Trophoblast cell (in vitro differentiated cells and primary cell): ENCODE measurements at regions not wholly inside any gene's neighbourhood (a gene's known extent, or its start where the extent isn't known, plus 50 kb on each side); places are given as distances from the start of the nearest gene placed in this dataset.

Experiments
- DNase-seq, 2 donors: peaks; one replicate each; pipeline ENCODE4 v3.0.0-alpha.2; 2016
- H2AFZ ChIP-seq: 2 replicates; pipeline ENCODE4 v1.6.1; 2013; ENCODE audit warnings: low read length, moderate library complexity, mild to moderate bottlenecking; ENCODE audit not compliant: insufficient read depth, poor library complexity
- H2AK5ac ChIP-seq: 2 replicates; pipeline ENCODE4 v1.6.1; 2013; ENCODE audit warnings: mild to moderate bottlenecking, low read length
- H2BK120ac ChIP-seq: 2 replicates; pipeline ENCODE4 v1.6.1; 2013; ENCODE audit warnings: low read length, mild to moderate bottlenecking, moderate library complexity; ENCODE audit not compliant: insufficient read depth, poor library complexity
- H2BK12ac ChIP-seq: 2 replicates; pipeline ENCODE4 v1.6.1; 2013; ENCODE audit warnings: mild to moderate bottlenecking, low read length, moderate library complexity
- H2BK5ac ChIP-seq: 2 replicates; pipeline ENCODE4 v1.6.1; 2013; ENCODE audit warnings: low read length, low read depth, moderate library complexity, mild to moderate bottlenecking; ENCODE audit not compliant: poor library complexity
- H3K14ac ChIP-seq: 2 replicates; pipeline ENCODE4 v1.6.1; 2013; ENCODE audit warnings: mild to moderate bottlenecking, low read length
- H3K18ac ChIP-seq: 2 replicates; pipeline ENCODE4 v1.6.1; 2013; ENCODE audit warnings: mild to moderate bottlenecking, low read length
- H3K23ac ChIP-seq: 2 replicates; pipeline ENCODE4 v1.6.1; 2013; ENCODE audit warnings: low read length
- H3K27ac ChIP-seq: 2 replicates; pipeline ENCODE4 v1.5.1; 2013; ENCODE audit warnings: low read depth, mild to moderate bottlenecking, inconsistent platforms, low read length, moderate library complexity
- H3K27me3 ChIP-seq: 2 replicates; pipeline ENCODE4 v1.6.1; 2013; ENCODE audit warnings: inconsistent platforms, mild to moderate bottlenecking, low read length, moderate library complexity; ENCODE audit not compliant: insufficient read depth
- H3K36me3 ChIP-seq, 2 experiments: 1 replicate in 1 of 2; 2 replicates in 1 of 2; pipeline ENCODE4 v1.6.1; 2013; ENCODE audit warnings: low read length in 2 of 2, mild to moderate bottlenecking in 2 of 2, moderate library complexity in 1 of 2; ENCODE audit not compliant: insufficient read depth in 2 of 2, control insufficient read depth in 1 of 2
- H3K4ac ChIP-seq: 2 replicates; pipeline ENCODE4 v1.6.1; 2013; ENCODE audit warnings: low read depth, mild to moderate bottlenecking, low read length, moderate library complexity
- H3K4me1 ChIP-seq, 2 experiments: 1 replicate in 1 of 2; 2 replicates in 1 of 2; pipeline ENCODE4 v1.6.1; 2013; ENCODE audit warnings: low read length in 2 of 2, mild to moderate bottlenecking in 2 of 2, moderate library complexity in 1 of 2; ENCODE audit not compliant: insufficient read depth in 2 of 2, control insufficient read depth in 1 of 2
- H3K4me2 ChIP-seq: 2 replicates; pipeline ENCODE4 v1.6.1; 2013; ENCODE audit warnings: inconsistent platforms, mild to moderate bottlenecking, low read length, moderate library complexity
- H3K4me3 ChIP-seq: 2 replicates; pipeline ENCODE4 v1.5.1; 2013; ENCODE audit warnings: mild to moderate bottlenecking, low read depth, low read length, inconsistent platforms
- H3K79me1 ChIP-seq: one replicate; pipeline ENCODE4 v1.6.1; 2013; ENCODE audit warnings: low read length
- H3K79me2 ChIP-seq: 2 replicates; pipeline ENCODE4 v1.6.1; 2013; ENCODE audit warnings: low read length, mild to moderate bottlenecking; ENCODE audit not compliant: control insufficient read depth, insufficient read depth, poor library complexity
- H3K9ac ChIP-seq: 2 replicates; pipeline ENCODE4 v1.6.1; 2013; ENCODE audit warnings: mild to moderate bottlenecking, low read length
- H3K9me3 ChIP-seq: 2 replicates; pipeline ENCODE4 v1.6.1; 2013; ENCODE audit warnings: low read depth, mild to moderate bottlenecking, control low read depth, inconsistent platforms, low read length; ENCODE audit not compliant: insufficient read depth
- H4K12ac ChIP-seq: 2 replicates; pipeline ENCODE4 v1.6.1; 2013; ENCODE audit warnings: low read depth, mild to moderate bottlenecking, low read length, moderate library complexity
- H4K8ac ChIP-seq: 2 replicates; pipeline ENCODE4 v1.6.1; 2013; ENCODE audit warnings: low read depth, mild to moderate bottlenecking, low read length, moderate library complexity
- H4K91ac ChIP-seq: one replicate; pipeline ENCODE4 v1.6.1; 2013; ENCODE audit warnings: low read depth, mild to moderate bottlenecking, low read length, moderate library complexity
- WGBS: extraction: QIAGEN DNeasy Blood & Tissue Kit; methylation state at CpG from one replicate; pipeline ENCODE4 v1.1.7; 2013; ENCODE audit warnings: missing lambda C conversion rate; ENCODE audit not compliant: insufficient read length, insufficient coverage; ENCODE audit errors: extremely low coverage; 5-methylcytosine and 5-hydroxymethylcytosine counted together

DNA sequence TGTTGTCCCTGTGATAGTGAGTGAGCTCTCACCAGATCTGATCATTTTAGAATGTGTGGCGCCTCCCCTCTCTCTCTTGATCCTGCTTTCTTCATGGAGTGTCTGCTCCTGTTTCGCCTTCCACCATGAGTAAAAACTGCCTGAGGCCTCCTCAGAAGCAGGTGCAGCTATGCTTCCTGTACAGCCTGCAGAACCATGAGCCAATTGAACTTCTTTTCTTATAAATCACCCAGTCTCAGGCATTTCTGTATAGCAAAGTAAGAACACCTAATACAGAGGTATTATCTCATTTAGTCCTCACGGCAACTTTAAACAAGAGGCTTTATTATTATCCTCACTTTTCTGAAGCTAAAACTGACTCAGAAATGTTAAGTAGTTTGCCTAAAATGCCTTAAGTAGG lies 81.3 kb upstream of the BTG1 start:
- H3K27me3 ChIP-seq, result no peaks in the 10 kb centered on the region
- no peak overlapping the region for H3K4me2 ChIP-seq
- H3K4ac ChIP-seq, result no peak overlapping the region
- no peak overlapping the region for H2AFZ ChIP-seq
- no peak overlapping the region for H2AK5ac ChIP-seq
- H3K23ac ChIP-seq, result no peak overlapping the region
- WGBS, result no CpG with 5 or more reads among the region's 3 CpGs
- H3K36me3 ChIP-seq, result no peaks in the 10 kb centered on the region
- no peaks in the 10 kb centered on the region for H3K79me2 ChIP-seq
- H4K91ac ChIP-seq, result no peak overlapping the region
- no peak overlapping the region for H2BK120ac ChIP-seq
- H3K9ac ChIP-seq, result no peak overlapping the region
- no peak overlapping the region for H4K8ac ChIP-seq
- no peak overlapping the region for H3K27ac ChIP-seq
- no peaks in the 10 kb centered on the region for H3K9me3 ChIP-seq
- no peak overlapping the region for H3K4me3 ChIP-seq
- no peak overlapping the region for H2BK12ac ChIP-seq
- no peaks in the 10 kb centered on the region for H3K79me1 ChIP-seq
- no peak overlapping the region for H4K12ac ChIP-seq
- no peak overlapping the region for H3K18ac ChIP-seq
- DNase-seq, result peak; percentile 78 to 90
- H3K14ac ChIP-seq, result no peak overlapping the region
- peaks cover 0 to 4% of the 10 kb centered on the region in 2 experiments for H3K4me1 ChIP-seq
- H2BK5ac ChIP-seq, result no peak overlapping the region

DNA sequence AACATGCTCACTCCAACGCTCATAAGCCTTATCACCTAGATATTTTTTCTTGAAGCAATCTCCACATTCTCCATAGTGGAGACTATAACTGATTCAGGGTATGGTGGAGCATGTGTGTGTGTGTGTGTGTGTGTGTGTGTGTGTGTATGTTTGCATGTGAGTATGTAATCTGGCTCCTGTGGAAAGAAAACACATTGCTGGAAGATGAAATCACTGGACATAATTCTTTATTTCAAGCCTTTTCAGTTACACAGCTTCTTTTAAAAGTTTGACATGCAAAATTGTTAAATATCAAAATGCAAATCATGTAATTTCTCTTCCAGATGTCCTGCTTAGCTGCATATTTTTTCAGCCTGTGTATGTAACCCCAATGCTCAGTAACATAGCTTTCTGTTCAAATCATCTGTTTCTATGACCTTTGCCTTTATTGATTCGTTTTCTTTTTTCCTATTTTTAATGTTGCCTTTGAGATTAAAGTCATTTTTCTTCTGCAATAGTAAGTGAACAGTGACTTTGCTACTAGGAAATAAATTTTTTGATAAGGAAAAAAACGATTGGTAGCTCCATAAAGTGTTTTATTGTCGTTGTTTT lies 80.5 kb upstream of the BTG1 start:
- Histone ChIP-seq H3K36me3 (no peaks in the 10 kb centered on the region), H3K27me3 (no peaks in the 10 kb centered on the region), H3K9ac (no peak overlapping the region), H2AFZ (no peak overlapping the region), H4K12ac (no peak overlapping the region), H3K9me3 (no peaks in the 10 kb centered on the region), H3K27ac (no peak overlapping the region), H2BK12ac (no peak overlapping the region), H3K4ac (no peak overlapping the region), H3K4me2 (no peak overlapping the region), H3K79me2 (no peaks in the 10 kb centered on the region), H2BK5ac (no peak overlapping the region), H3K18ac (no peak overlapping the region), H3K4me3 (no peak overlapping the region), H2BK120ac (no peak overlapping the region), H3K4me1 (peaks cover 0 to 4% of the 10 kb centered on the region in 2 experiments), H3K14ac (no peak overlapping the region), H4K91ac (no peak overlapping the region), H4K8ac (no peak overlapping the region), H3K23ac (no peak overlapping the region), H3K79me1 (no peaks in the 10 kb centered on the region), H2AK5ac (no peak overlapping the region)
- no CpG with 5 or more reads among the region's 4 CpGs for WGBS
- no peak for DNase-seq

DNA sequence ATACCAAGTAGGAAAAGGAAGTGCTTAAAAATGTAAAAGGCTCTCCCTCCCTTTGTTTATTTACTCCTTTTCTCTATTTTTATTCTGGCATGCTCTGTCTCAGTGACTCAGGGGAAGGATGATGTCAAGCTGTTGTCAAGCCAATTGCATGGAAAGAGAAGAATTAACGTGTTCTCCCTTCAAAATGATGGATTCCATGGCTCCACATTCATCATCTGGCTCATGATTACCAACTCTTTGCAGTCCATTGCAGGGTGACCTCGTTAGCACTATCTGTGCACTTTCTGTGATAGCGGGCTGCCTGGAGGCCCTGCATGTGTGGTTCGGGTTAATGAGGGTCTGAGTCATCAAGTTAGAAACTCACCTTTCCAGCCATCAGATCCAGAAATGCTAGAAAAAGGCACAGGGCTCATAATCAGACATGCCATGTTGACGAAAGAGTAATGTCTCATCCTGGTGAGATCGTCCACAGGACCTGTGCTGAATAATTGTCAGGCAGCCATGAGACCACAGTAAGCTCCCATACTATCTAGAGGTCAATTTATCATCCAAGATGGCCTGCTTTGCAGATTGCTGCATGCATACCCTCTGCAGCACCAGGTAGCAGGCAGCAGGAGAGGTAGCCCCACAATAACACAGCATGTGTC lies 79.2 kb upstream of the BTG1 start:
- Histone ChIP-seq H3K79me1 (no peaks in the 10 kb centered on the region), H2BK120ac (no peak overlapping the region), H4K8ac (no peak overlapping the region), H3K4ac (no peak overlapping the region), H4K91ac (no peak overlapping the region), H3K18ac (no peak overlapping the region), H3K4me3 (no peak overlapping the region), H2AK5ac (no peak overlapping the region), H3K23ac (no peak overlapping the region), H3K4me2 (no peak overlapping the region), H3K36me3 (no peaks in the 10 kb centered on the region), H3K9ac (no peak overlapping the region), H4K12ac (no peak overlapping the region), H3K9me3 (no peaks in the 10 kb centered on the region), H2AFZ (no peak overlapping the region), H3K27ac (no peak overlapping the region), H3K4me1 (peaks cover 0 to 4% of the 10 kb centered on the region in 2 experiments), H2BK5ac (no peak overlapping the region), H3K14ac (no peak overlapping the region), H3K27me3 (no peaks in the 10 kb centered on the region), H3K79me2 (no peaks in the 10 kb centered on the region), H2BK12ac (no peak overlapping the region)
- no CpG with 5 or more reads among the region's 6 CpGs for WGBS
- peak; percentile 89 to 94 for DNase-seq

DNA sequence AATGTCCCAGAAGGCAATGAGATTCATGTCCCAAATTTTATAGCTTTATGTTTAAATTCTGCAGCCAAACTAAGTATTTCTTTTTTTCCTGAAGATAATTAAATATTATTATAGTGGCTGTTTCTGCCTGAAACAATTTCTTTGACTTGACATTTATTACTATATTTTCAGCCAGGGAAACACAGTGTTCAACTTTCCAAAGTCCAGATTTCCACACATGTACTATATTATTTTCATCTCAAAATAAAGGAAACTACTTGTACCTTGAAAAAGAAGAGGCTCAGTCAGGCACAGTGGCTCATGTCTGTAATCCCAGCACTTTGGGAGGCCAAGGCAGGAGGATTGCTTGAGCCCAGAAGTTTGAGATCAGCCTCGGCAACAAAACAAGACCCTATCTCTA lies 77.8 kb upstream of the BTG1 start:
- no peak overlapping the region for H4K8ac ChIP-seq

More for the DNA sequence above, 77.8 kb upstream of the BTG1 start:
- no peak overlapping the region for H3K9ac ChIP-seq
- H3K23ac ChIP-seq, result no peak overlapping the region
- no CpG with 5 or more reads among the region's 1 CpG for WGBS
- H3K36me3 ChIP-seq, result no peaks in the 10 kb centered on the region
- peaks cover 0 to 4% of the 10 kb centered on the region in 2 experiments for H3K4me1 ChIP-seq
- H2BK120ac ChIP-seq, result no peak overlapping the region
- no peak overlapping the region for H3K27ac ChIP-seq
- H3K4me3 ChIP-seq, result no peak overlapping the region
- no peaks in the 10 kb centered on the region for H3K79me2 ChIP-seq
- DNase-seq, result no peak
- H2BK5ac ChIP-seq, result peak overlapping the region; percentile 69
- no peak overlapping the region for H3K18ac ChIP-seq
- H3K9me3 ChIP-seq, result no peaks in the 10 kb centered on the region
- H2BK12ac ChIP-seq, result peak overlapping the region; percentile 95
- H3K4me2 ChIP-seq, result no peak overlapping the region
- no peak overlapping the region for H3K14ac ChIP-seq
- no peak overlapping the region for H4K91ac ChIP-seq
- H2AFZ ChIP-seq, result no peak overlapping the region
- no peak overlapping the region for H4K12ac ChIP-seq
- H3K4ac ChIP-seq, result no peak overlapping the region
- H3K27me3 ChIP-seq, result no peaks in the 10 kb centered on the region
- H2AK5ac ChIP-seq, result no peak overlapping the region
- H3K79me1 ChIP-seq, result no peaks in the 10 kb centered on the region
